HG03342 (cell line): ENCODE measurements at regions not wholly inside any gene's neighbourhood (a gene's known extent, or its start where the extent isn't known, plus 50 kb on each side); places are given as distances from the start of the nearest gene placed in this dataset.

Experiments
- ATAC-seq: cut with Tn5 transposase; IDR thresholded peaks from one replicate; pipeline ENCODE4 v1.9.1; 2021; ENCODE audit warnings: mild to moderate bottlenecking, moderate library complexity; ENCODE audit not compliant: unreplicated experiment

DNA sequence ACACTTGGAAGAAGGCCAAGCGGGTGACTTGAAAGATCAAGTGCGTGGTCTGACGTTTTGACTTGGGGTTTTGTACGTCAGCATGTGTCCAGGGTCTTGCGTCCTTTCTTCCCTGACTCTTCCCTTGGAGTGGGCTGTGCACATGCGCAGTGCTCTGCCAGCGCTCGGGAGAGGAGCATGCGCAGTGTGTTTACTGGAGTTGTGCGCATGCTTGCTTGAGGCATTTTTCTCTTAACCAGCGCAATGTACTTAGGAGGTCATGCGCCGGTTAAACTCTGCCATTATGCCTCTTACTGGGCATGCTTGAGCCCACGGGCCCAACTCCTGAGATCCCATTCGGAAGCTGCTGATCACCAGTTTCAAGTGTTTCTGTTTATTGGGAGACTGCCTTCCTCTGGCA, 242.5 kb upstream of the AJAP1 start:
- ATAC-seq = no peak

DNA sequence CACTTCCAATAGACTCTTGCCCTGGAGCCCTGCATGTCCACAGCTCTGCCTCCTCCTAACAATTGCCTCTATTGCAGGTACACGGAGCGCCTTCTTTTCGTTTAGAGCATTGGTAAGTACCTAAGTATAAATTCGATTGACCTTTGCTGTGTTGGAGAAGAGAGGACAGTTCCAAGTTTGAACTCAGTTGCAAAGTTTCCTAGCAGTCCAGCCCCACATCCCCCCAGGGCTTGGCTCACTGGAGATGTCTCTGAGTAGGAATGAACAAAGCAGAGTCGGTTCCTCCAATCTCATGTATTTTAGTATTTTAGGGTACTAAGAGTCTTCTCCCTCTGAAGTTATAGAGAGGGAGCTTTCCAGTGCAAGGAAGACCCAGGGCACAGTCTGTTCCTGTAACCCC, 238.9 kb upstream of the AJAP1 start:
- no peak for ATAC-seq

DNA sequence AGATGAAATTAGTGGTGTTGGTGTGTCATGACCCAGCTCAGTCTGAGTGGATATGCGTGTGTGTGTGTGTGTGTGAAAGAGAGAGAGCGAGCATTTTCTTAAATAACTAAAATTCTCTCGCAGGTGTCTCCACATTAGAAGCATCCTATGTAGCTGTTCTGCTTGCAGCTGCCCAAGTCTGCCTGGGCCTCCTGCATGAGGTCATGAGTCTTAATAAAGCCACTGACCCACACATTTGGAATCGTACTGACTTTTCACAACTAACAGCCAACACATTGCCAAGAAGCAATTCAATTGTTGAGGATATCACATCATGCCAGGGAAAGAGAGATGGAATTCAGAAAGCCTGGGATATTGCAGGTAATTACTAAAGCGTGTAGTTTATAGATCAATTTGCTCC, 238.2 kb upstream of the AJAP1 start:
- ATAC-seq = no peak

DNA sequence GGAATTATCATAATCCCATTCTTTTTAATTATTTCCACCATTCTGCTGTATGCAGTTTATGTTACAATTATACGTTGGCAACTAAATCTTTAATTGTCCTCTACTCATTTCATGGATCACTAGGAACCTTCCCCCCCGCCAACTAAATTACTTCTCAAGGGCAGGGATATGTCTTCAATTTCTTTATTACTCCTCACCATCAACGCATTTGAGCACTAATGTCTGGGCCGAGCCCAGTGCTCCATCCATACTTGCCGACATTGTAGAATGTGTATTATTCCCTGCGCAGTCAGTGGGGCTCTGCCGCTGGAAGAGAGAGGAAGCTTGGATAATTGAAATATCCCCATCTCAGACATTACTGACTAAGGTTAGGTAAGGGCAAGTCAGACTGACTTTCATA, 236.4 kb upstream of the AJAP1 start:
- ATAC-seq = no peak

DNA sequence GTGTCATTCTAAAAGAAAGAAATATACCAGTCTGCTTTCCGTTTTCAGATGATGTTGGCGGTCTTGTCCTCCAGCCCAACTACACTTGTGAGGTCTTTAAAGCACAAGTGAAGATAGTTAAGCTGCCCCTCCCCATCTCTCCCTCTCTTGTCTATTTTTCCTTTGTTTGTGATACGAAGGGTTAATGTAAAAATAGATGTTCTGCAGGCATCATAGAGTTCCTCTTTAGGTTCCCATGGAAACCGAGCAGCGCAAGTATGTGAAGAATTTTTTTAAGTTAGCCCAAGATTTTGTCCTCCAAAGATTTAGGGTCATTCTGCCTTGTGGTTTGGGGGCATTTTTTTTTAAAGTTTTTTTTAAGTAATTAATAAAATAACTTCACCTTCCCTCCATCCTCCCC, 232.4 kb upstream of the AJAP1 start:
- ATAC-seq = no peak

DNA sequence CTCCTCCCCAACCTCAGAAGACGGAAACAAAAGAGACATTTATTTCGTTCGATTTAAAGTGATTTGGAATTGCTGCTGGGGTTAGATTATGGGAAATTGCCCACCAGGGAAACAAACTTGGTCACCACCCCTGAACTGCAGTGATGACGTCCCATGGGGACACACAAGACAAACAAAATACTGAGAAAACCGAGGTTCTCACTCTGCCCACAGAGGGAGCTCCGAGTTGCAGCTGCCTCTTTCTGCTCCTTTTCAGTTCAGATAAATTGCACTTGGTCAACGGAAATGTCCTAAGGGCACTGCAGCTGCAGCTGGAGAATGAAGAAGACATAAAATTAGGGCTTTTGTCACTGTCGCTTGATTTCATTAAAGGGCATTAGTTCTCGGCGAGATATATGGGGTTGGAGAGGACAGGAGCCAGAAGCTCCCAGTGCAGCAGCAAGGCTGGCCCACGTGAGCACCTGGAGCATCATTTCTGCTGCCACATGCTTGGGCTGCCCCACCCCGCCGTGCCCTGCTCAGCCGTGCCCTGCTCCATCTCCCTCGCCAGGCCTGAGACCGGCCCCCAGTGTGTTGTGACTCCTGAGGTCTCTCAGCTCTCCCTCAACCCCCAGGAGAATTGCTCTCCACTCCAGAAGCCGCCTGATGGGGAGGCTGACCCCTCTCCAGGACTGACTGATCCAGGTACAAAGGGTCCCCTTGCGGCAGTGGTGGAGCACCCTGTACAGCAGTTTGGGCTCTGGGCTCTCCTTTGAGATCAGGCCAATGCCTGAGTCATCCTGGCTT, 231.7 kb upstream of the AJAP1 start:
- ATAC-seq = no peak

DNA sequence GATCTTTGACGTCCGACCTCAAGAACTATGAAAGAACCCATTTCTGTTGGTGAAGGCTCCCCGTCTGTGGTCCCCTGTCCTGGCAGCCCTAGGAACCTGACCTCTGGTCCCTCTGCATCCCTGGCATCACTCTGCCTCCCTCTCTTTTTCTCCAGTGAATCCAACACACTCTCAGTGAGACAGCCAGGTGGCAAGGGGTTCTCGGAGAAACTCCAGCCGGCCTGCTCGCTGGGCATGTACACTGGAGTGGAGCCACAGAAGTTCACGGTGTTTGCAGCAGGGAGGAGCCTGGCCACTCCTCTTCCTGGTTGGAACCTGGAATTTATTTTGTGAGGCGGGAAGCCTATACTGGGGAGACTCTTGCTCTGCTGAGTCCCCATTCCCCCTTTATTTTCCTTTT, 230.2 kb upstream of the AJAP1 start:
- ATAC-seq = no peak

DNA sequence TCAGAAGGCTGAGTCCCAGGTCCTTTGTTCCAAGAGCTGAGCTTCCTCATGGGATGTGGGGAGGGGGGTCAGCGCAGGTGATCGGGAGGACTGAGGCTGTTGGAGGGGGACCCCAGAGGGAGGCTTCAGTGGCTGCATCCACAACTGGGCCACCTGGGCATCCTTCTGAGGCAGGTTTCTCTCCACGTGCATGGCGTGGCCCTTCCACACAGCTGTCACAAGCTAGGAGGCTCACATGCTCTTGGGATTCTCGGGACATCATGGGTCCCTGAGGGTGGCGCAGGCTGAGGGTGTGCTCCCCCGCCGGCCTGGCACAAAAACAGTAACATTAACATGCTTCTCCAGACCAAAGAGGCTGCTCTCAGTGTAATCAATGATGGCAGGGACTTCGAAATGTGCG, 229.6 kb upstream of the AJAP1 start:
- no peak for ATAC-seq

DNA sequence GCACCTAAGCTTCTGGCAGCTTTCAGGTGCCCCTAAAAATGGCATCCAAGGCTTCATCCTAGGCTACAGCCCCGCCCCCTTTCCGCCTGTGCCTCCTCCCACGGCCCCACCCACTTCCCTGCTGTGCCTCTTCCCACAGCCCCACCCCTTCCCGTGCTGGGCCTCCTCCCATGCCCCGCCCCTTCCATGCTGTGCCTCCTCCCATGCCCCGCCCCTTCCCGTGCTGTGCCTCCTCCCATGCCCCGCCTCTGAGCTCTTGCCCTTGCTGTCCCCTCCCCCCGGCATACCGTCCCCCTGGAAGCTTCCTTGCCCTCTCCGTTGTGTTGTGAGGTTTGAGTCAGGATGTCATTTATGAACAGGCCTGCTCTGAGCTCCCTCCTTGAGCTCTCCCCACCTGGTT, 228.5 kb upstream of the AJAP1 start:
- no peak for ATAC-seq

DNA sequence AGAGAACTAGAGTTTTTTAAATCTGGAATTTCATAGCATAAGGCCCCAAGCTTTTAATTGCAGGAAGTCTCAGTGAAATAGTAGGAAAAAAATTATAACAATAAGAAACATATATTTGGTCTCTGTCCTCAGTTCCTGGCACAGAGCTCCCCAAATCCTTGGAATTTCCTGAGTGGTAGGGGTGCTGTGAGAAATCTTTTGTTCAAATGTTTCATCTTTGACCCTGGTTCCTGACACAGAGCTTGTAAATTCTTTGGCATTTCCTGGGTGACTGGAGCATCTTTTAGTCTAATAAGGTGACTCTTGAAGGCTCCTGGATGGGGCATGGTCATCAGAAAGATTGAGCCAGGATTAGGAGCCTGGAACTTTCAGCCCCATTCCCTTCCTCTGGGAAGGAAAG, 225.7 kb upstream of the AJAP1 start:
- ATAC-seq = no peak

DNA sequence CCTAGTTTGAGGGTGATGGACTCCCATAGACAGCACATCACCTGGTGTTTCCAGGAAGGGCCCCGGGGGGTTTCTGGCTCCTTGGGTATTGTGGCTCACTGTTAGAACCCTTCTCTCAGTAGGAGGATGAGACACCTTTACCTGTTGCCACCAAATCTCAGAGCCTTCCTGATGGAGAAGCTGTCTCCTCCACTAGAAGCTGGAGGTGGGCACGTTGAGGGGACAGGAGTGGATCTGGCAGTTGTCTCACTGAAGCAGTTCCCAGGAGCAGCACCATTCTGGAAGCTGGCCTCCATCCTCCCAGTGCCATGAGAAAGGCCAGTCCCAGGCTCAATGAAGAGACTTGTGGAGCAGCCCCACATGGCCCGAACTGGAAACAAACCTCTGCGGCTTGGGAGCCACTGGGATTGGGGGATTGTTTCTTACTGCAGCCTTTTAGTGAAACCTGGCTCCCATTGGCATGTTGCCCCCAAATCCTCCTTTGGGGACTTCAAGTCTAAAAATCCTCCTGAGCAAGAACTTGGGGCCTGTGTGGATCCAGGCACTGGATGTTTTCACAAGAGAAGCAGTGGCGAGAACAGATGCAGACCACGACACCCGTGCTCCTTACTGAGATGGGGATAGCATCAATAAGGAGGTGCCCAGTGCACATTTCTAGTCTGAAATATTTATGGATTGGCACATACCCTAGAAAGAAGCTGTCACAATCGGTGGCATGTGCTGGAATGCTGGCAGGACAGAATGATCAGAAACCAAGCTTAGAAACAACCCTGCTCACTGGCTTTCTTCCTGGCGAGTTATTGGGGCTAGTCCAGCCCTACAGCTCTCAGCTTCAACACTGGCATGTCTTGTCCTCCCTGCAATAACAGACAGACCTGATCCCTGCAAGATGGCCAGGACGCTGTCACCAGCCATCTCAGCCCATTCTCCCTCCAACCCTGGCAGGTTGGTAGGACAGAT, 223.7 kb upstream of the AJAP1 start:
- ATAC-seq = no peak

DNA sequence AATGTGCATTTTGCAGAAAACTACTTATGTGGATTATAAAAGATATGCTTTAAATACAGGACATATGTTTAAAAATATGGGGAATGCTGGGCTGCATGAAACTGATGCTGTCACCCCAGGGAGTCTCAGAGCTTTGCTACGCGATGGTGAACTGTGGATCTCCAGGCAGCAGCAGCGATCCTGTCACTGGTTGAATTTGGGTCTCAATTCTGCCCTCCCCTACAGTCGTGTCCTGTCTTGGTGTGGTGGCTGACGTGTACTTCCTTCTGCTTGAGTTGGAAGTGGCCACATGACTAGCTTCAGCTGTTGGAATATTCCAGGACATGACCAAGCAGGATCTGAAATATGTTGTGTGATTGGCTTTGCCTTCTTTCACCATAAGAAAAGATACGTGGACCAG, 222.9 kb upstream of the AJAP1 start:
- ATAC-seq = no peak

DNA sequence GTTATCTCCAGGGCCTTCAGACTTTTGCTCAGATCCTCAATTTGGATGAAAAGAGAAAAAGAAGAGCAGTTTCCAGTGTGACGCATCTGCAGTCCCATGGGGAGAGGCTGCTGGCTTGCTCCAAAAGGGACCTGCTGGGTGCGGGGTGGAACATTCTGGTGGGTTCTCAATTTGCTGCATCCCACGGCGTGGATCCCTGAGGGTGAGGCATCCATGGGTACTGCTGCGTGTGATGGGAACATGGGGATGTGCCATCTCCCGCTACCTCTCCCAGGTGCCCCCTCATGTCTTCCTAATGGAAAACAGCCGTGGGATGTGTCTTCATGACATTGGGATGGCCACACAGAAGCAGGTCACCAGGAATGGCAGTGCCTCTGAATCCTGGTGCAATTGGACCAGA, 221.3 kb upstream of the AJAP1 start:
- no peak for ATAC-seq

DNA sequence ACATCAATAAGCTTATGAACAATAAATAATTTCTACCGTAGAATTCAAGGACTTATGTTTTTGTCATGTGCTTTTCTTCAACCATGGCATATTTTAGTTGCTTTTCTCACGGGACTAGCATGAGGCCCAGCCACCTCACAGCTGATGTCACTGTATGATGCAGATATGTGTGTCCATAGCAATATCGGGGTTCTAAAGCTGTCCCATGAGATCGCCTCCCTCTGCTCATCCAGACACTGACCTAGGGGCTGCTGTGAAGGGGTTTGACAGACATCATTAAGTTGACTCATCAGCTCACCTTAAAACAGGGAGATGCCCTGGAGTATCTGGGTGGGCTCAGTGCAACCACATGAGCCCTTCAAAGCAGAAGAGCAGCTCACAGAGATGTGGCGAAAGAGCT, 210.3 kb upstream of the AJAP1 start:
- ATAC-seq = no peak

DNA sequence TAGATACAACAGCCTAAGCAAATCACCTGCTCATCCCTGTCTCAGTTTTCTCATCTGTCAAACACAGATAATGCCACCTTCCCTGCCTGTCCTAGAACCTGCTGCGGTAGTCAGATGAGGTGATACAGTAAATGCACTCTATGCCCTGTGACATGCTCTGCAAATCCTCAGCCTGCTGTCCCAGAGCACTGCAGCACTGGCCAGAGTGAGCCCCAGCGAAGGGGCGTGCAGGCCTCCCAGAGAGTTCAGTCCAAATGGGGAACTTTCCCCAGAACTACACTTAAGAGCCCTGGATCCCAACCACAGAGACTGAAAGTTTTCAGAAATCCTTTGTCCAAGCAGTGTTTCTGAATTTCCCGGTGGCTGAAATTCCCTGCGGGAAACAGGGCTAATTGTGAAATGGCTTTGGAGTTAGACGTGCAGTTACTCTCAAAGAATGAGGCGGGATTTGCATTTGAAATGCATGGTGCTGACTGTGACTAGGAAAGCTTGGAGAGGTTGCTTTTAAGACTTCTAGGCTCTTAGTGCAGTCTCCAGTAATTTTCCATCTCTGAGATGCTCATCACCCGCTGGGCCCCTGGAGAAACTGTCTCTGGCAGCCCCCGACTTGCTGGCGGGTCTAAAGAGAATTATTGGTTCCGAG, 206.5 kb upstream of the AJAP1 start:
- ATAC-seq = no peak

DNA sequence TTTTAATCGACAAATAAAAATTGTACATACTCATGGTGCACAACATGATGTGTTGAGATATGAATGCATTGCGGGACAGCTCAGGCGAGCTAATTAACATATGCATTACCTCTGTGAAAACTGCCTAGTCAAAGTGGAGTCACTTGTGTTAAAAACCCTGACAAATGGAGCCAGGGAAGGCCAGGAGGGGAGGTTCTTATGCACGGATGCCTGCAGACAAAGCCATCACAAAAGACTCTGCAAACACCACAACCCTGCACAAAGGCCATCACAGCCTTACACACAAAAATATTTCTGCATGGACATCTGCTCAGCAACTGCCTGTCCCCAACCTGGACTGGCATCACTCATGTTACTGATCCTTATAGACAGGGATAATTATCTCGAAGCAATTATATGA, 204.4 kb upstream of the AJAP1 start:
- ATAC-seq = no peak

DNA sequence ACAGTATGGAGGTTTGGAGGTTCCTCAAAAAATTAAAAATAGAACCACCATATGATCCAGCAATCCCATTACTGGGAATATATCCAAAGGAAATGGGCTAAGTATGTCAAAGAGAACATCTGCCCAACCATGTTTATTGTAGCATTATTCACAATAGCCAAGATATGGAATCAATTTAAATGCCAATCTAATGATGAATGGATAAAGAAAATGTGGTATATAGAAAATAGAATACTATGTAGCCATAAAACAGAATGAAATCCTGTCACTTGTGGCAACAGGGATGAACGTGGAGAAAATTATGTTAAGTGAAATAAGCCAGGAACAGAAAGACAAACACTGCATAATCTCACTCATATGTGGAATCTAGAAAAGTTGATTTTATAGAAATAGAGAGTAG, 201.7 kb upstream of the AJAP1 start:
- no peak for ATAC-seq

DNA sequence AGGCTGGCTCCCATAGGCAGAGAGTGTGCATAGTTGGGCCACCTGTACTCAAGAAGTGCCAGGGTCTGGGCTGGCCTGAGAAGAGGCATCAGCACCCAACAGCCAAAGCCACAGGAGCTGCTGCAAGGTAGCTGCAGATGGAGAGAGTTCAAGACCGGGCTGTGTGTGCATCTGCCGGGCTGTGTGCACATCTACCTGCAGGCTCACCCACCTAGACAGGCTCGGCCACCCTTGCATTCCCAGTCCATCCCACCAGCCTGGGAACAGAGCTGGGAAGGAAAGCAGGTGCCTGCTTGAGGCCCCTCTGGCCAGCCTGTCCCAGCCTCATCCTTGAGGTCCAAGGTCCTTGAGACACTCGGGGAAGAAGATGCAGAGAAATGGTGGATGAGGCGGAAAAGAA, 194.4 kb upstream of the AJAP1 start:
- ATAC-seq = no peak

DNA sequence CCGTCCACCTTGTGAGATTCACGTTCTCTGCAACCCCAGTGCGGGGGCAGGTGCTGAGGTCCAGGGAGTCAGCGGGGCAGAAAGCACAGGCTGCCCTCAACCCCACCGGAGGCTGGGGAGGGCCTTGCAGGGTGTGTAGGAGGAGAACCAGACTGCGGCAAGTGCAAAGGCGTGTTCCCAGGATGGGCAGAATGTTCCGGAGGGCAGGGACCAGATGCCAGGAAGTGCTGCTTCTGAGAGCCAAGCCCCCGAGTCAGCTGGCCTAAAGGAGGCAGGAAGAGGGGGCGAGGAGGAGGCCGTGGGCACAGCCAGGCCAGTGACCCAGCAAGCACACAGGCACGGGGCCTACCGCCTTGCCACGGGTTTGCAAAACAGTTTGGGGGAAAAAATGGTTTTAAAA, 193.8 kb upstream of the AJAP1 start:
- ATAC-seq = no peak

DNA sequence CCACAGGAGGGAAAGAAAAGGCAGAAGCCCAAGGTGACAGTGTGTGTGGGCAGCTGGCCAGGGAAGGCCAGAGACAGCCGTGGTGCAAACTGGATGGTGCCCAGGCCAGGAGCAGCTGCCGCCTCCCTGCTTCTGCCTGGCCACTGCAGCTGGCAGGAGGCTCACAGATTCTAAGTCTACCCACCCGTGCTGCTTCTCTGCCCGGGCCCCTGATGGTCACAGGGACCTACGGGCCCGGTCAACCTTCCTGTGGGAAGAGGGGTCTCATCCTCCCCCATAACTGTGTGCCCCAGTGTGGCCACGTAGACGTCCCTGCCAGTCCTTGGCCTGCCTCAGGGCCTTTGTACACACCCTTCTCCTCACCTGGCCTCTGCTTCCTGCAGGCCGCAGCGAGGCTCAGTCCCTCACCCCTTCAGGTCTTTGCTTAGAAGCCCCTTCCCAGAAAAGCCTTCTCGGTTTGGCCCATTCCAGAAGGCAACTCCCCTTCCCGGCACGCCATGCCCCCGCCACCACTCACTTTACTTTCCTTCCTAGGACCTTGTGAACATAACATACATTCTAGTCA, 192.6 kb upstream of the AJAP1 start:
- no peak for ATAC-seq

DNA sequence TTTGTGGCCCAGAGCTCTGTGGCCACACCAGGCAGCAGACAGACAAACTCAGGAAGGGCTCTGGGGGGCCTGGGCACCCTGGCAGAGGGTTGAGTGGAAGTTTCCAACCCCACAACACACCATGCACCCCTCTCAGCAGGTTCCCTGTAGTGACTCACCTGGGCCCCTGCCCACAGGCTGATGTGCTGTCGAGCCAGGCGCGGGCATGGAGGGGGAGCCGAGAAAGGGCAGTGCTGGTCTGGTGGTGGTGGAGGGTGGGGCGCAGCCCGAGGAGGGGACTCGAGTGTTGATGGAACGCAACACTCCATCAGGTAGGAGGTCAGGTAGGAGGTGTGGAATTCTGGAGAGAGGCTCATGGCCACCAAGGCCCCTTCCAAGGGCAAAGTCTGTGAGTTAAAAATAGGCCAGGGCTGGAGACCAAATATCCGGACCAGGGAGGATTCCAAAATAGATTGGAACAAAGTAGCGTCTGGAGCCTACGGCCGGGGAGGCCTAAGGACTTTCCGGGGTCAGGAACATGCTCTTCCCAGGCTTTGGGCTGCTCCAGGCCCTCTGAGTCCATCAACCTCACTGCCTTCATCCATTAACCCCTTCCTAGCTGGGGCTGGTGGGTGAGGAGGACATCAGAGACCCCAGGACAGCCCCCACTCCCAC, 191.5 kb upstream of the AJAP1 start:
- no peak for ATAC-seq
